ENCODE measurements at regions not wholly inside any gene's neighbourhood (a gene's known extent, or its start where the extent isn't known, plus 50 kb on each side); places are given as distances from the start of the nearest gene placed in this dataset.

DNA sequence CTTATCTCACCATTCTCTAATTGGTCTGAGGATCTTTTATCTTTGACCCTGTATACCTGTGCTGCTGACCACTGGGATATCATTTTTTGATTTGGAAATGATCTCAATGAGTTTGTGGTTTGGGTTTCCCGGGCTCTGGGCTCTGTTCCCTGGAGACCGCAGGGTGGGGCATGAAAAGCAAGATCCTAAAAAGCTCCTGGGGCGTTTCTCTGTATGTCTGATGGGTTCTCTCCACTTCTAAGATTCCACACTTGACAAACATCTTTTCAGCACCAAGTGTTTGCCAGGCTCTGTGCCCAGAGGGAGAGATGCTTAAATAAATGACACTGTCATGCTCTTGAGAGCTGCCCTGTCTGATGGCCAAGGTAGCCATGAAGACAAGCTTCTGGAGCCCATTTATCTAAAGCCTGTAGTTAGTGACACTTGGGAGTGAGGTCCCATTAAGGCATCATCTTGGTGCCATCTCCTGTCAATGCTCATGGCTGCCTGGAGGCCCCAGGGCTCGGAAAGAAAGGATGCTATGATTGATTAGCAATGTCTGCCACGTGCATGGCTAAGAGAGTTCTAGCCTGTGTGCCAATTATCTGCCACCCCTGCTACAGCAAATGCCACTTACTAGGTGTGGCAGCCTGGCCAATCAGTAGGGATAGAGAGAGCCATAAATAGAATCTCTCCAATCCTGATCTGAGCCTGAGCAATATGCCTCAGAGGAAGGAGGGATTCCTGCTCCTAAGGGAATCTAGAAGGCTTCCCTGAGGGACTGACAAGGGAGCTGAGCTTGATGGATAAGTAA lies 531.6 kb downstream of the MN1 start:
- Mint-ChIP-seq H3K4me1 (no peaks in the 10 kb centered on the region), H3K9me3 (no peaks in the 10 kb centered on the region), H3K4me3 (no peak overlapping the region), H3K27ac (no peak overlapping the region), H3K27me3 (peaks cover 3% of the 10 kb centered on the region), H3K36me3 (ENCODE audit: low read depth) (no peaks in the 10 kb centered on the region)
- DNase-seq = no peak
- intact Hi-C loops (cut with micrococcal nuclease) = no loop called here

DNA sequence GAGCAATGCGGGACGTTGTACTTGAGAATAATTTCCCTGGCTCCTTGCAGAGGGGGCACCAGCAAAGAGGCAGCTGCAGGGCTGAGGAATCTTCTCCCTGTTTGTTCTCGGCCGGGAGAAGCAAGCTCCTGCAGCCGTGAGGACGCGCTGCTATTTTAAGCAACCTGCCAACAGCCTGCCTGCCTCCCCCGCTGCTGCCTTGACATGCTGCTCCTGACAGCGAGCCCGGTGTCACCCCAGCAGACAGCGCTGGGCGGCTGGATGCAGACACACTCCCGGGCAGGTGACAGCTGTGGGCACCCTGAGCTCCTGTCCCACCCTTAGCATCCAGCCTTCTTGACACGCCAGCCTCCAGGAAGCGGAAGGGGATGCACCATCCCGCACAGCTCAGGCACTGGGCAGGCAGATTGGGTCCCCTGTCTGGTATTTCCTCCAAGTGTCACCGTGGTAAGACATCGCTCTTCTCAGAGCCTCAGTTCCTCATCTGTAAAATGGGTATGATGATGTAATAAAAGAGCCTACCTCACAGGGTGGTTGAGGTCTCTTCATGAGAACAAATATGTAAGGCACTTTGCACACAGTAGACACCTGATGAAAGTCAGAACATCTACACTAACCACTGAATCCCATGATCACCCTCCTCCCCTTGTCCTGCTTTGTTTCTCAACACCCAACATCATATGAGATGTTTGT lies 530.6 kb downstream of the MN1 start:
- intact Hi-C loops (cut with micrococcal nuclease) = no loop called here
- no peak for DNase-seq
- Mint-ChIP-seq H3K27ac (no peak overlapping the region), H3K4me3 (no peak overlapping the region), H3K9me3 (no peaks in the 10 kb centered on the region), H3K4me1 (no peaks in the 10 kb centered on the region), H3K27me3 (peaks cover 3% of the 10 kb centered on the region), H3K36me3 (ENCODE audit: low read depth) (no peaks in the 10 kb centered on the region)

- H3K27me3 Mint-ChIP-seq = peaks cover 3% of the 10 kb centered on the region
- H3K9me3 Mint-ChIP-seq = no peaks in the 10 kb centered on the region
- intact Hi-C loops (cut with micrococcal nuclease) = no loop called here
- no peaks in the 10 kb centered on the region for H3K36me3 Mint-ChIP-seq (ENCODE audit: low read depth)
- DNase-seq = no peak
- no peak overlapping the region for H3K4me3 Mint-ChIP-seq
- H3K4me1 Mint-ChIP-seq = no peaks in the 10 kb centered on the region
- H3K27ac Mint-ChIP-seq = no peak overlapping the region
These were observed 528.1 kb downstream of the MN1 start for GRCh38 chr22:27273436-27273835.

- Mint-ChIP-seq H3K9me3 (no peaks in the 10 kb centered on the region), H3K4me3 (no peak overlapping the region), H3K36me3 (ENCODE audit: low read depth) (no peaks in the 10 kb centered on the region), H3K27me3 (peaks cover 3% of the 10 kb centered on the region), H3K27ac (no peak overlapping the region), H3K4me1 (no peaks in the 10 kb centered on the region)
- intact Hi-C loops (cut with micrococcal nuclease) = no loop called here
- DNase-seq = no peak
These were observed 527.7 kb downstream of the MN1 start for GRCh38 chr22:27273853-27274252.

GRCh38 chr22:27274770-27275449 lies 526.6 kb downstream of the MN1 start:
- no peaks in the 10 kb centered on the region for H3K36me3 Mint-ChIP-seq (ENCODE audit: low read depth)
- H3K9me3 Mint-ChIP-seq = no peaks in the 10 kb centered on the region
- H3K4me1 Mint-ChIP-seq = no peaks in the 10 kb centered on the region
- intact Hi-C loops (cut with micrococcal nuclease) = no loop called here
- H3K27me3 Mint-ChIP-seq = peaks cover 3% of the 10 kb centered on the region
- no peak for DNase-seq
- no peak overlapping the region for H3K4me3 Mint-ChIP-seq
- no peak overlapping the region for H3K27ac Mint-ChIP-seq

GRCh38 chr22:27278946-27279345 lies 522.6 kb downstream of the MN1 start:
- DNase-seq = no peak
- no peaks in the 10 kb centered on the region for H3K36me3 Mint-ChIP-seq (ENCODE audit: low read depth)
- no peaks in the 10 kb centered on the region for H3K9me3 Mint-ChIP-seq
- no peak overlapping the region for H3K27ac Mint-ChIP-seq
- intact Hi-C loops (cut with micrococcal nuclease) = no loop called here
- H3K27me3 Mint-ChIP-seq = no peaks in the 10 kb centered on the region
- no peaks in the 10 kb centered on the region for H3K4me1 Mint-ChIP-seq
- H3K4me3 Mint-ChIP-seq = no peak overlapping the region

GRCh38 chr22:27283240-27283639 lies 518.3 kb downstream of the MN1 start:
- Mint-ChIP-seq H3K9me3 (no peaks in the 10 kb centered on the region), H3K27me3 (no peaks in the 10 kb centered on the region), H3K27ac (no peak overlapping the region), H3K4me3 (no peak overlapping the region), H3K4me1 (no peaks in the 10 kb centered on the region), H3K36me3 (ENCODE audit: low read depth) (no peaks in the 10 kb centered on the region)
- intact Hi-C loops (cut with micrococcal nuclease) = no loop called here
- no peak for DNase-seq

- intact Hi-C loops (cut with micrococcal nuclease) = no loop called here
These were observed 517.8 kb downstream of the MN1 start for GRCh38 chr22:27283714-27284113.

DNA sequence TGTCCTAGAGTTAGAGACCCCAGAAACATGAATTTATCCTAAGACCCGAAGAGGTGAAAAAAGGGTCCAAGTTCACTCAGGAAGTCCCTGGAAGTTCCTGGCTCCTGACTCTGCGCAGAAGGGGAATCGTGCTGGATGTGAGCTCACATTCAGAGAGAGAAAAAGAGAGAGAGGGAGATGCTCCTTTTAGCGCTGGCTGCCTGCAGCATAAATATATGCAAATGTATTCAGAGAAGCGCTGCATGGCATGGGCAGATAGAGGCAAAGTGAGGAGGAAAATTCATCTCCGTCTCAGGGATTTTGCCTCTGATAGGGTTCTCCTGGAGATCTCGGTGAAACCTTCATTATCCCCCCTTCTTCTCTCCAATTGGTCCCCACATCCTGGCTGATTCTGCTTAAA lies 517.2 kb downstream of the MN1 start:
- no peak for DNase-seq
- no peak overlapping the region for H3K4me3 Mint-ChIP-seq
- no peak overlapping the region for H3K27ac Mint-ChIP-seq
- H3K27me3 Mint-ChIP-seq = no peaks in the 10 kb centered on the region
- no peaks in the 10 kb centered on the region for H3K36me3 Mint-ChIP-seq (ENCODE audit: low read depth)
- intact Hi-C loops (cut with micrococcal nuclease) = no loop called here
- no peaks in the 10 kb centered on the region for H3K4me1 Mint-ChIP-seq
- H3K9me3 Mint-ChIP-seq = no peaks in the 10 kb centered on the region

More at GRCh38 chr22:27283714-27284113, 517.8 kb downstream of the MN1 start:
- Mint-ChIP-seq H3K27ac (no peak overlapping the region), H3K27me3 (no peaks in the 10 kb centered on the region), H3K4me3 (no peak overlapping the region), H3K9me3 (no peaks in the 10 kb centered on the region), H3K36me3 (ENCODE audit: low read depth) (no peaks in the 10 kb centered on the region), H3K4me1 (no peaks in the 10 kb centered on the region)
- no peak for DNase-seq

- H3K9me3 Mint-ChIP-seq = no peaks in the 10 kb centered on the region
- H3K36me3 Mint-ChIP-seq (ENCODE audit: low read depth) = no peaks in the 10 kb centered on the region
- intact Hi-C loops (cut with micrococcal nuclease) = no loop called here
- no peak for DNase-seq
- H3K4me3 Mint-ChIP-seq = no peak overlapping the region
- no peaks in the 10 kb centered on the region for H3K4me1 Mint-ChIP-seq
- no peaks in the 10 kb centered on the region for H3K27me3 Mint-ChIP-seq
- no peak overlapping the region for H3K27ac Mint-ChIP-seq
These were observed 514.8 kb downstream of the MN1 start for GRCh38 chr22:27286711-27287110.

GRCh38 chr22:27292542-27293299 lies 508.8 kb downstream of the MN1 start:
- DNase-seq = no peak
- H3K4me3 Mint-ChIP-seq = no peak overlapping the region
- intact Hi-C loops (cut with micrococcal nuclease) = no loop called here
- peaks cover 5% of the 10 kb centered on the region for H3K27me3 Mint-ChIP-seq
- no peak overlapping the region for H3K27ac Mint-ChIP-seq
- no peaks in the 10 kb centered on the region for H3K4me1 Mint-ChIP-seq
- H3K9me3 Mint-ChIP-seq = no peaks in the 10 kb centered on the region
- H3K36me3 Mint-ChIP-seq (ENCODE audit: low read depth) = no peaks in the 10 kb centered on the region

GRCh38 chr22:27293721-27294445 lies 507.7 kb downstream of the MN1 start:
- H3K4me3 Mint-ChIP-seq = no peak overlapping the region
- no peak for DNase-seq
- H3K4me1 Mint-ChIP-seq = no peaks in the 10 kb centered on the region
- H3K27ac Mint-ChIP-seq = no peak overlapping the region
- H3K27me3 Mint-ChIP-seq = peaks cover 13% of the 10 kb centered on the region
- no peaks in the 10 kb centered on the region for H3K9me3 Mint-ChIP-seq
- intact Hi-C loops (cut with micrococcal nuclease) = no loop called here
- H3K36me3 Mint-ChIP-seq (ENCODE audit: low read depth) = no peaks in the 10 kb centered on the region

- no peaks in the 10 kb centered on the region for H3K4me1 Mint-ChIP-seq
- H3K27me3 Mint-ChIP-seq = peaks cover 15% of the 10 kb centered on the region
- no peaks in the 10 kb centered on the region for H3K36me3 Mint-ChIP-seq (ENCODE audit: low read depth)
- no peak for DNase-seq
- H3K27ac Mint-ChIP-seq = no peak overlapping the region
- intact Hi-C loops (cut with micrococcal nuclease) = no loop called here
- no peak overlapping the region for H3K4me3 Mint-ChIP-seq
- H3K9me3 Mint-ChIP-seq = no peaks in the 10 kb centered on the region
These were observed 506.5 kb downstream of the MN1 start for GRCh38 chr22:27295040-27295439.

Measured in activated CD4-positive, alpha-beta T cell treated with anti-CD3 and anti-CD28 coated beads, Interleukin-2, amount 10 ng/mL, durations not matched to agents 24 days and 14 days (primary cell).